ENCODE measurements at regions not wholly inside any gene's neighbourhood (a gene's known extent, or its start where the extent isn't known, plus 50 kb on each side); places are given as distances from the start of the nearest gene placed in this dataset.

DNA sequence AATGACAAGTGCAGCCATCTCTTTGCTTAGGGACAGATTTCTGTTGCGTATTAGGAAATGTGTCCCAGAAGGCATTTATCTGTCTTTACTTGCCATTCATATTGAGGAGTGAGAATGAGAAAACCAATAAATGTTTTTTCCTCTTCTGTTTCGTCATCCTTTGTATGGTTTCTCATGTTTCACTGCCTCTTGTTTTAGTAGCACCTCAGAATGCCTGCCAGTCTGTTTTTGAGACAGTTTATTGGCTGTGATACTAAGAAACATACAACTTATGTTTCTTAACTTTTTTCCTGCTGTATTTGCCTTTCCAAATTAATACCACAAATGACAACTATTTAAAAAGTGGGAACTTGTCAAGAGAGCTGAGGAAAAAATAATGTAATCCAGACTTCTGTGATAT lies 390.2 kb upstream of the GOLIM4 start:
- no peaks in the 10 kb centered on the region for H3K27me3 ChIP-seq (ENCODE audit: control insufficient read depth in 3 of 3, insufficient read depth in 3 of 3, low read length in 3 of 3)
- H3K27ac ChIP-seq (ENCODE audit: low read depth, low read length) = no peak overlapping the region
- no peaks in the 10 kb centered on the region for H3K4me1 ChIP-seq (ENCODE audit: control insufficient read depth in 3 of 3, insufficient read depth in 3 of 3, low read length in 3 of 3)
- no peak overlapping the region for H3K4me3 ChIP-seq (ENCODE audit: low read length in 3 of 3)
- no peaks in the 10 kb centered on the region for H3K36me3 ChIP-seq (ENCODE audit: control insufficient read depth in 3 of 3, insufficient read depth in 3 of 3, low read length in 3 of 3)
- no peaks in the 10 kb centered on the region for H3K9me3 ChIP-seq (ENCODE audit: control insufficient read depth in 3 of 3, low read length in 3 of 3)
- no peak overlapping the region for H3K9ac ChIP-seq (ENCODE audit: low read depth in 1 of 3, low read length in 3 of 3)

DNA sequence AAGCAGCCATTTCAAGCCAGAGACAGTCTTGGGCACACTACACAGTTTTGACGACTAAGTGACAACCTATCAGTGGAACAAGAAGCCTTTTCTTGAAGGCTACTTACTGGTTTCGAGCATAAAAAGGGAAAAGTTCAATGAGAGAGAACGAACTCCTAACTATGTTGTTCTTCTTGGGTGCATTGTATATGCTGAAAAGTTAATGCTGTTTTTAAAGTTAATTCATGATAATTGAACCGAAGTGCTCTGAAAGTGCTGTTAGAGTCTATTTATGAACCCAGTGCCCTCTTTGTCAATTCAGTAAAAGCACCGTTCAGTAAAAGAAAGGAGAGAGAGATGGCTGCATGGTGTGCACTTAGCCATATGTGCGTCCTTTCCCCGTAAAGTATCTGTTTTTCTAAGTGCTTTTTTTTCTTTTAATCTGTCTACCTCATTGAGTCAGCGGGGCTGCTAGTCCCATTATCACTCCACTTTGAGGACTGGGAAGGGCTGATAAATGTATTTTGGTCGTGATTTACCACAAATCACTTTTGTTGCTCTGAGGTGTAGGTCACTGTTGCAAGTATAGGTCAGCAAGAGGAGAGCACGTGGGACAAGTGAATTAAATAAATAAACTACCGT lies 380.7 kb upstream of the GOLIM4 start:
- H3K4me3 ChIP-seq (ENCODE audit: low read length in 3 of 3) = no peak overlapping the region
- no peaks in the 10 kb centered on the region for H3K9me3 ChIP-seq (ENCODE audit: control insufficient read depth in 3 of 3, low read length in 3 of 3)
- no peaks in the 10 kb centered on the region for H3K27me3 ChIP-seq (ENCODE audit: control insufficient read depth in 3 of 3, insufficient read depth in 3 of 3, low read length in 3 of 3)
- no peak overlapping the region for H3K9ac ChIP-seq (ENCODE audit: low read depth in 1 of 3, low read length in 3 of 3)
- H3K27ac ChIP-seq (ENCODE audit: low read depth, low read length) = no peak overlapping the region
- H3K36me3 ChIP-seq (ENCODE audit: control insufficient read depth in 3 of 3, insufficient read depth in 3 of 3, low read length in 3 of 3) = no peaks in the 10 kb centered on the region
- H3K4me1 ChIP-seq (ENCODE audit: control insufficient read depth in 3 of 3, insufficient read depth in 3 of 3, low read length in 3 of 3) = no peaks in the 10 kb centered on the region

DNA sequence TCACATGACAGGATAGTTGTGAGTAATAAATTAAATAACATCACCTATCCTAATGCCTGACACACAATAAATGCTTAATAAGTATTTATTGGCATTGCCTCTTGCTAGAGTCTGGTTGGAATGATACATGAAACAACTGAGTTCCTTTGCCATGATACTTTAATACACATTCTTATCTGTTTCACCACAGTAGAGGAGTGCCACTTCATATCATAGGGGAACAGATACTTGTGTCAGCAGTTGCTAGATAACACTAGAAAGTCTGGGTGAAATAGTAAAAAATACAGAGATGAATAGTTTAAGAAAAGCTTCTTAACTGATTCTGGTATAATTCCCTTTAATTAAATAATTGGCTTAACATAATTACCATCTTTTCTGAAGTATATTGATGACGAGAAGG lies 380.0 kb upstream of the GOLIM4 start:
- Histone ChIP-seq H3K27me3 (ENCODE audit: control insufficient read depth in 3 of 3, insufficient read depth in 3 of 3, low read length in 3 of 3) (no peaks in the 10 kb centered on the region), H3K4me3 (ENCODE audit: low read length in 3 of 3) (no peak overlapping the region), H3K4me1 (ENCODE audit: control insufficient read depth in 3 of 3, insufficient read depth in 3 of 3, low read length in 3 of 3) (no peaks in the 10 kb centered on the region), H3K36me3 (ENCODE audit: control insufficient read depth in 3 of 3, insufficient read depth in 3 of 3, low read length in 3 of 3) (no peaks in the 10 kb centered on the region), H3K27ac (ENCODE audit: low read depth, low read length) (no peak overlapping the region), H3K9me3 (ENCODE audit: control insufficient read depth in 3 of 3, low read length in 3 of 3) (no peaks in the 10 kb centered on the region), H3K9ac (ENCODE audit: low read depth in 1 of 3, low read length in 3 of 3) (no peak overlapping the region)

DNA sequence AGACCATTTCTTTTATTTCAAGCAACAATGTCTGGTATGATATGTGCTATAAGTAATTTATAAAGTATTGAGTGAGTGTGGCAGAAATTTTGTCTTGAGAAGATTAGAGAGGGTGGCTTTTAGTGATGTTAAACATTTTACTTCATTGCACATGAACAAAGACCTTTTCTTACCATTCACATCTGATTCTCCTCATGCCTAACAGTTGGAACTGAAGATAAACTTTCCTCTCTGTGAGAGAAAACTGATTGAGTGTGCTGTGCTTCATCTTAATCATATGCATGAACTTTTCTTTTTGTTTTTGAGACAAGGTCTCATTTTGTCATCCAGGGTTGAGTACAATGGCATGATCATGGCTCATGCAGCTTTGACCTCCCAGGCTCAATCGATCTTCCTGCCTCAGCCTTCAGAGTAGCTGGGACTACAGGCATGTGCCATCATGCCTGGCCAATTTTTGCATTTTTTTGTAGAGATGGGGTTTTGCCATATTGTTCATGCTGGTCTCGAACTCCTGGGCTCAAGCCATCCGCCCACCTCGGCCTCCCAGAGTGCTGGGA lies 377.7 kb upstream of the GOLIM4 start:
- no peaks in the 10 kb centered on the region for H3K9me3 ChIP-seq (ENCODE audit: control insufficient read depth in 3 of 3, low read length in 3 of 3)
- H3K4me1 ChIP-seq (ENCODE audit: control insufficient read depth in 3 of 3, insufficient read depth in 3 of 3, low read length in 3 of 3) = no peaks in the 10 kb centered on the region
- H3K27me3 ChIP-seq (ENCODE audit: control insufficient read depth in 3 of 3, insufficient read depth in 3 of 3, low read length in 3 of 3) = no peaks in the 10 kb centered on the region
- no peak overlapping the region for H3K9ac ChIP-seq (ENCODE audit: low read depth in 1 of 3, low read length in 3 of 3)
- H3K4me3 ChIP-seq (ENCODE audit: low read length in 3 of 3) = no peak overlapping the region
- H3K27ac ChIP-seq (ENCODE audit: low read depth, low read length) = no peak overlapping the region
- no peaks in the 10 kb centered on the region for H3K36me3 ChIP-seq (ENCODE audit: control insufficient read depth in 3 of 3, insufficient read depth in 3 of 3, low read length in 3 of 3)

DNA sequence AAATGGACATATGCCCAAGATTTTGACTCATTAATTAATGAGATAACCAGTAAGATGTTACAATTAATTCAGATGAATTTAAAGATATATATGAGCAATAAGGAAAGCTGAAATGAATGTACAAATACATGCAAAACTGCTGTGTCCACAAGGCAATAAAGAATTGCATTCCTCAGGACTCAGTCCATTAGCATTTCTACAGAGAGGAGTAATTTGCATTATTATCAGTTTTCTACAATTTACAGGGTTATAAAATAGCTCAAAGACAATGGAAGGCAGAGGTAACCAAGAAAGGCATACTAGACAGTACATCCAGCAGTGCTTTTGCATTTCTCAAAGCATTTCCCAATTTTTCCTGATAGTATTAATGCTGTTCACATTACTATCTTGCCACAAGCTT lies 377.1 kb upstream of the GOLIM4 start:
- no peak overlapping the region for H3K27ac ChIP-seq (ENCODE audit: low read depth, low read length)
- H3K4me3 ChIP-seq (ENCODE audit: low read length in 3 of 3) = no peak overlapping the region
- H3K9ac ChIP-seq (ENCODE audit: low read depth in 1 of 3, low read length in 3 of 3) = no peak overlapping the region
- H3K4me1 ChIP-seq (ENCODE audit: control insufficient read depth in 3 of 3, insufficient read depth in 3 of 3, low read length in 3 of 3) = no peaks in the 10 kb centered on the region
- no peaks in the 10 kb centered on the region for H3K9me3 ChIP-seq (ENCODE audit: control insufficient read depth in 3 of 3, low read length in 3 of 3)
- H3K27me3 ChIP-seq (ENCODE audit: control insufficient read depth in 3 of 3, insufficient read depth in 3 of 3, low read length in 3 of 3) = no peaks in the 10 kb centered on the region
- no peaks in the 10 kb centered on the region for H3K36me3 ChIP-seq (ENCODE audit: control insufficient read depth in 3 of 3, insufficient read depth in 3 of 3, low read length in 3 of 3)

DNA sequence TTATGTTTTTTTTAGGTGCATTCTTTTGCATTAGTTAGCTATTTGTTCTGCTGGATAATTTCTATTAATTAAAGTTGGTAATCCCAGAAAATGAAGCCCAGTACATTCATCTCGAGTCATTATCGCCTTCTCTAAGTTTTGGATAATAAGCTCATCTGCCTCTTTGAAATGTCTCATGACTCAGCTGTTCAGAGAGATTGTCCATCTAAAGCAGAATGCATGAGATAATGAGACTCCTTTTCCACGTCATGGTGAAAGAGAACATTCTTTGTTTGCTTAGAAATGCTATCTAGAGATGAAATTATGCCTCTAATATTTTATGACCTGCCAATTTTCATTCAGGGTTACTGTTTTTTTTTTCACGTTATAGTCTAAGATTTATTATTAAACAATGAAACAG lies 374.7 kb upstream of the GOLIM4 start:
- no peaks in the 10 kb centered on the region for H3K9me3 ChIP-seq (ENCODE audit: control insufficient read depth in 3 of 3, low read length in 3 of 3)
- no peaks in the 10 kb centered on the region for H3K27me3 ChIP-seq (ENCODE audit: control insufficient read depth in 3 of 3, insufficient read depth in 3 of 3, low read length in 3 of 3)
- no peaks in the 10 kb centered on the region for H3K36me3 ChIP-seq (ENCODE audit: control insufficient read depth in 3 of 3, insufficient read depth in 3 of 3, low read length in 3 of 3)
- H3K4me1 ChIP-seq (ENCODE audit: control insufficient read depth in 3 of 3, insufficient read depth in 3 of 3, low read length in 3 of 3) = no peaks in the 10 kb centered on the region
- H3K4me3 ChIP-seq (ENCODE audit: low read length in 3 of 3) = no peak overlapping the region
- H3K27ac ChIP-seq (ENCODE audit: low read depth, low read length) = no peak overlapping the region
- H3K9ac ChIP-seq (ENCODE audit: low read depth in 1 of 3, low read length in 3 of 3) = no peak overlapping the region

DNA sequence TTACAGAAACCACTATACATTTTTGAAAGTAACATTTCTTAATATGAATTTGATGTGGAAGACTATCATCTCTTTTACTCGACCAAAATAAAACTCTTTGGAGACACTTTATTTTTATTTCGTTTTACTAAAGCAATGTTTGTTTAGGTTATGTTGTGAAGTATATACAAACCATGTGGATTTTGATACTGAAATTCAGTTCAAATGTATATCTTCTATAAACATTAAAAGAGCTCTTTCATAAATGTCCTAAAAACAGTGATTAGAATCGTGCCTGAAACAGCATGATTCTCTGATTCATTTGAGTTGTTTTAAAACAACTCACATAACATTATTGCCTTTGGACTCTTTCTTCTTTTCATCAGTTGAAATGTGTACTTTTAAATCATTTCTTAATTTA lies 373.7 kb upstream of the GOLIM4 start:
- Histone ChIP-seq H3K9ac (ENCODE audit: low read depth in 1 of 3, low read length in 3 of 3) (no peak overlapping the region), H3K9me3 (ENCODE audit: control insufficient read depth in 3 of 3, low read length in 3 of 3) (no peaks in the 10 kb centered on the region), H3K27me3 (ENCODE audit: control insufficient read depth in 3 of 3, insufficient read depth in 3 of 3, low read length in 3 of 3) (no peaks in the 10 kb centered on the region), H3K4me1 (ENCODE audit: control insufficient read depth in 3 of 3, insufficient read depth in 3 of 3, low read length in 3 of 3) (no peaks in the 10 kb centered on the region), H3K36me3 (ENCODE audit: control insufficient read depth in 3 of 3, insufficient read depth in 3 of 3, low read length in 3 of 3) (no peaks in the 10 kb centered on the region), H3K4me3 (ENCODE audit: low read length in 3 of 3) (no peak overlapping the region), H3K27ac (ENCODE audit: low read depth, low read length) (no peak overlapping the region)

DNA sequence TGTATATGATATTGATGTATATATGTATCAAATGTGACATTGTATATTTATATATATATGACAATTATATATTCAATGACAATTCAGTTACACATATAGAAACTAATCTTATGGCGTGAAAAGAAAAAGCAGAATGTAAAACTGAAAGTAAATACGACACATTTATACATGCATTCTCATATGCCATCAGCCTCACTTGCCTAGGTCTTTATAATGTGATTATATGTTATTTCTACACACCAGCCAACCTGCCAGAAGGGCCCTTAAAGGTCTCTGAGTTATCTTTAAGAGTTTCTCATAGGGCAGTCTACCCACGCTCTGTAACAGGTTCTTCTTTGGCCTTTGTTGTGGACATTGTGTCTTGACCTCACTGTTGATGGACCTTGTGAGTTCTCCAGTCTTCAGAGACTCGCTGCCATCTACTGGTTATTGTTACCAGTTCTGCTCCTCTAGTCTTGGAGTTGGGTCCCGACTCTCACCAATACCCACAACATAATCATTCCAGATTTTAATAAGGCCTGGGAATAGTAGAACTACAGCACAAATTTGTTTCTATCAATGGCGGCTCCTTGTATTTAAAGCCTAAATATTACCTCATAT lies 371.5 kb upstream of the GOLIM4 start:
- no peaks in the 10 kb centered on the region for H3K27me3 ChIP-seq (ENCODE audit: control insufficient read depth in 3 of 3, insufficient read depth in 3 of 3, low read length in 3 of 3)
- no peaks in the 10 kb centered on the region for H3K9me3 ChIP-seq (ENCODE audit: control insufficient read depth in 3 of 3, low read length in 3 of 3)
- no peak overlapping the region for H3K4me3 ChIP-seq (ENCODE audit: low read length in 3 of 3)
- H3K36me3 ChIP-seq (ENCODE audit: control insufficient read depth in 3 of 3, insufficient read depth in 3 of 3, low read length in 3 of 3) = no peaks in the 10 kb centered on the region
- H3K9ac ChIP-seq (ENCODE audit: low read depth in 1 of 3, low read length in 3 of 3) = no peak overlapping the region
- no peaks in the 10 kb centered on the region for H3K4me1 ChIP-seq (ENCODE audit: control insufficient read depth in 3 of 3, insufficient read depth in 3 of 3, low read length in 3 of 3)
- H3K27ac ChIP-seq (ENCODE audit: low read depth, low read length) = no peak overlapping the region

DNA sequence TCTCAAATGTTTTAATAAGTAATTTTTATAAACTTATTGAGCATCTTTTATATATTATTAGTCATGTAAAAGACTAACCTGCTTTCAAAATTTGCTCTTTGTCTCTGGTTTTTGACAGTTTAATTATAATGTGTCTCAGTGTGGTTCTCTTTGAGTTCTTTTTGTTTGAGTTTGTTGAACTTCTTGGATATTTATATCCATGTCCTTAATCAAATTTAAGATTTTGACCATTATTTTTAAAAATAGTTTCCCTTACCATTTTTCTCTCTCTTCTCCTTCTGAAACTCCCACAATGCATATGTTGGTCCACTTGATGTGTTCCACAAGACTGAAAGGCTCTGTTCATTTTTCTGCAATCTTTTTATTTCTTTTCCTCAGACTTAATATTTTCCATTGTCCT lies 366.1 kb upstream of the GOLIM4 start:
- H3K36me3 ChIP-seq (ENCODE audit: control insufficient read depth in 3 of 3, insufficient read depth in 3 of 3, low read length in 3 of 3) = no peaks in the 10 kb centered on the region
- no peak overlapping the region for H3K27ac ChIP-seq (ENCODE audit: low read depth, low read length)
- no peaks in the 10 kb centered on the region for H3K9me3 ChIP-seq (ENCODE audit: control insufficient read depth in 3 of 3, low read length in 3 of 3)
- no peaks in the 10 kb centered on the region for H3K27me3 ChIP-seq (ENCODE audit: control insufficient read depth in 3 of 3, insufficient read depth in 3 of 3, low read length in 3 of 3)
- no peak overlapping the region for H3K9ac ChIP-seq (ENCODE audit: low read depth in 1 of 3, low read length in 3 of 3)
- no peaks in the 10 kb centered on the region for H3K4me1 ChIP-seq (ENCODE audit: control insufficient read depth in 3 of 3, insufficient read depth in 3 of 3, low read length in 3 of 3)
- H3K4me3 ChIP-seq (ENCODE audit: low read length in 3 of 3) = no peak overlapping the region

DNA sequence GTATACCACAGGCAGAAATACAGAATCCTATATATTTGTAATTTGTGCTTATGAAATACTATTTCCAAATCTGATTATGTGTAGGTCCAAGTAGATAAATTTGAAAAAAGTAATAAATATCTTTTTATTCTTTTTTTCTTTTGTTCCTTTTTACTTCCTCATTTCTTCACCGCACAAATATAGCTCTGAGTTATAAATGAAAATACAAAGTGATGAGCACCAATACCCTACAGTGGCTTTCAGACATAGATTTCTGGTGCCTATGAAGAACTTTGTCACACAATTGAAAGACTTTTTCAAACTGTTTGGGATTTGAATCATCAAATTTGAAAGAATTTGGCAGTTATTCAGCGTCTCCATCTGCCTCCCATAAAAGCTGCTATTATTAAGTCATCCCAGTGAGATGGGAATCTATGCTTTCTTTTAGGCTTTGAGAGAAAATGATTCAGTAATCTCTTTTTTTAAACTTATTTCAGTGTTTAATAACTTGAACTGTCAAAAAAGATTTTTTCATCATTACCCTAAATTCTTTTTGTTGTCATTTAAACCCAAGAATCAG lies 363.6 kb upstream of the GOLIM4 start:
- Histone ChIP-seq H3K4me3 (ENCODE audit: low read length in 3 of 3) (no peak overlapping the region), H3K9me3 (ENCODE audit: control insufficient read depth in 3 of 3, low read length in 3 of 3) (no peaks in the 10 kb centered on the region), H3K4me1 (ENCODE audit: control insufficient read depth in 3 of 3, insufficient read depth in 3 of 3, low read length in 3 of 3) (no peaks in the 10 kb centered on the region), H3K9ac (ENCODE audit: low read depth in 1 of 3, low read length in 3 of 3) (no peak overlapping the region), H3K27me3 (ENCODE audit: control insufficient read depth in 3 of 3, insufficient read depth in 3 of 3, low read length in 3 of 3) (peaks cover 0 to 2% (median 0%) of the 10 kb centered on the region in 3 donors), H3K36me3 (ENCODE audit: control insufficient read depth in 3 of 3, insufficient read depth in 3 of 3, low read length in 3 of 3) (no peaks in the 10 kb centered on the region), H3K27ac (ENCODE audit: low read depth, low read length) (no peak overlapping the region)
